ENCODE measurements at regions not wholly inside any gene's neighbourhood (a gene's known extent, or its start where the extent isn't known, plus 50 kb on each side); places are given as distances from the start of the nearest gene placed in this dataset.
"Not testable (repeated sequence)": the region's sequence is repeated elsewhere in the genome, so short reads cannot be mapped to it uniquely, and the experiment has no call there.

DNA sequence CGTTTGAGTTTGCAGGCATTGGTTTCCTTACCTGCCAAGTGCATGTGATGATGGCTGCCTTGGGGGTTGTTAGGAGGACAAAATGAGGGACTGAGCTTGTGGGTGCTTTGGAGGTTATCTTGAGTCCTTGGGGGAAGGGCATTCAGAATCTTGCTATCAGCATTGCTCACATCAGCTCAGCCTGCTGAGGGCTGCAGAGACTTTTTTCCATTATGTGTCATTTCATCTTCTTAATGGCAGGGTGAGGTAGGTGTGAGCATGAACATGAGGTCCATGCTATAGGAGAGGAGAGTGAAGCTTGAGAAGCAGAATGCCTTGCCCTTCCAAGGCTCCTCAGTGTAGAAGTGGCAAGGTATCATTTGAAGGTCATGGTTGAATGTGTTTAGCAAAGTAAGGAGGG is 112.3 kb downstream of the MIAT start:
- DNase-seq (ENCODE audit: low read depth), result no peak

DNA sequence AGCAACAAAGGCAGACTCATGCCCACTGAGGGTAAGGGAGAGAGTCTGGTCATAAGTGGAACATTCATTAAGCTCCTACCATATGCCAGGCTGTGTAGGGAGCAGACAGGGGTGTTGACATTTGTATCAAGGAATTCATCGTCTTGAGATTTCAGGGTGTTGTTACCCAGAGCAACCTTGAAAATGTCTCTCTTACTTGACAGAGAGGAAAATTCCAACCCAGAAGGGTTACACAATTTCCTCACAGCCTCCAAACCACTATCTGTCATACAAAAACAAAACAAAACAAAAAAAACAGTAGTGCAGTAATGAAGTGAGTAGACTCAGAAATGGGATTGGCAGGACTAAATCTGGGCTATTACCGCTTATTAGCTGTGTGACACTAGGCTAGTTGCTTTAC is 113.2 kb downstream of the MIAT start:
- DNase-seq (ENCODE audit: low read depth), result peak; percentile 53

DNA sequence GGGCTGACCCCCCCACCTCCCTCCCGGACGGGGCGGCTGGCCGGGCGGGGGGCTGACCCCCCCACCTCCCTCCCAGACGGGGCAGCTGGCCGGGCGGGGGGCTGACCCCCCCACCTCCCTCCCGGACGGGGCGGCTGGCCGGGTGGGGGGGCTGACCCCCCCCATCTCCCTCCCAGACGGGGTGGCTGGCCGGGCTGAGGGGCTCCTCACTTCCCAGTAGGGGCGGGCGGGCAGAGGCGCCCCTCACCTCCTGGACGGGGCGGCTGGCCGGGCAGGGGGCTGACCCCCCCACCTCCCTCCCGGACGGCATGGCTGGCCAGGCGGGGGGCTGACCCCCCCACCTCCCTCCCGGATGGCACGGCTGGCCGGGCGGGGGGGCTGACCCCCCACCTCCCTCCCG is 115.7 kb downstream of the MIAT start:
- not testable (repeated sequence) for DNase-seq (ENCODE audit: low read depth)

DNA sequence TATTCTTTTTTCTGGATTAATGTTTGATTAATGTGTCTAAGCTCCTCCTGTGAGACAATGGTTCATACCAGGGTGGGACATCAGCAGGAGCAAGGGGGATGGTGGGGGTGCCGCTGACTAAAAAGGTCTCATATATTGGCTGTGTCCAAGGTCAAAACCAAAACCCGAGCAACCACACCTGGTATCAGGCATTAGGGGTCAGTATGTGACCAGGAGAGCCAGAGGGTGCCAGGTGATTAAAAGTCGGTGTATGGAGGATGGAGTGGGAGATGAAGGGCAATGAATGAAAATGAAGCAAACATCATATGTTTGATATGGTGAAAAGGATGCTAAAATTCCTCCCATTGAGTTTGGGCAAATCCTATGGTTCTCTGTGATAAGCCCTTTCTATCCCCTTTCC is 118.0 kb downstream of the MIAT start:
- no peak for DNase-seq (ENCODE audit: low read depth)

DNA sequence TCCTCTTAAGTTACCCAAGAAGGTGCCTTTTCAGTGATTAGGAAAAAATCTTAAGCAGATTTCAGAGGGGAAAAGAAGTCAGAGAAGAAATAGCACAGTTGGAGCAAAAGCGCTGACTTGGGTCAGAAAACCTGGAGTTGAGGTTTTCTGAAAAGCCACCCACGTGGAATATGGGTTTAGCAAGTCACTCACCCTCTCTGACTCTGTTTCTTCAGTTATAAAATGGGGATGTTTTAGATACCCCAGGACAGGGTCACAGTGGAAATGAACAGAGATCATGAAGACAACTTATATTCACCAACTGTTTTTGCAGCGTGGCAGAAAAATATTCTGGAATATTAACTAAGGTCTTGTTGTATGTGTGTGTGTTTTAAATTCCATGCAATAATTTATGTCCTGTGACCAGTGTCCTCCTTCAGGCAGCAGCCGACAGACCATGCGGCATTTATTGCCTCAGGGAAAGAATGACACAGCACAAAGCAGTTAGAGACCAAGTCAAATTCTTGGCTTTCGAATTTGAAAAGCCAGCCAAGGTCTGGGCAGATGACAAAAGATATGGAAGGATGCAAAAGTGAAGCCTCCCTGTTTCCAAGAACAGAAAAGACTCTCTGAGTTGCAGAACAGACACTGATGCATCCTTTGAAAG is 119.9 kb downstream of the MIAT start:
- DNase-seq (ENCODE audit: low read depth), result peak; percentile 71

DNA sequence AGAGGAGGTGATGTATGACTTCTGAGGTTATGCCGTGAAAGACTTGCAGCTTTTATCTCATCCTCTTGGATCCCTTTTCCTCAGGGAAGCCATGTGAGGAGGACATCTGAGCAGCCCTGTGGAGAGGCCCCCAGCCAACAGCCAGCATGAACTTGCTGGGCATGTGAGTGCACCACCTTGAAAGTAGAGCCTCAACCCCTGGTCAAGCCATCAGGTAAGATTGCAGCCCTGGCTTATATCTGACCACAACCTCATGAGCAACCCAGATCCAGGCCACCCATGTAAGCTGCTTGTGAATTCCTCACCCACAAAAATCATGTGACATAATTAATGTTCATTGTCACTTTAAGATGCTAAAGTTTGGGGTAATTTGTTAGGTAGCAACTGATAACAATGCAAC is 121.0 kb downstream of the MIAT start:
- DNase-seq (ENCODE audit: low read depth), result no peak

DNA sequence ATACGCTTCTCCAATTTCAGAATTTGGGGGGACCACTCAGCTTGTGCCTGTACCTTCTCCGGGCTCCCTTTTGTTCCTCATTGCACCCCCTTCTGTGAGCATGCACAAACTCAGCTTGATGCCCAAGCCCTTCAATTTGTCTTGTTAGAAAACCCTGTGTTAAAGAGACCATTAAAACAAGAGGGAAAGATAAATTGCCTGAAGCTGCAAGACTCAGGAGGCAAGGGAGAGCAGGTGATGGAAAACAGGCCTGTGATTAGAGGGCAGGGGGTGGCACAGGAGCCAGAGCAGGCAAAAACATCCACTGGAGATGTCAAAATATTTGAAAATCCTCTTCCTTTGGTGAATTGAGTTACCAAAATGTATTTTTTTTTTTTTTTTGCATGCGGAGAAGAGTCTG is 121.7 kb downstream of the MIAT start:
- no peak for DNase-seq (ENCODE audit: low read depth)

DNA sequence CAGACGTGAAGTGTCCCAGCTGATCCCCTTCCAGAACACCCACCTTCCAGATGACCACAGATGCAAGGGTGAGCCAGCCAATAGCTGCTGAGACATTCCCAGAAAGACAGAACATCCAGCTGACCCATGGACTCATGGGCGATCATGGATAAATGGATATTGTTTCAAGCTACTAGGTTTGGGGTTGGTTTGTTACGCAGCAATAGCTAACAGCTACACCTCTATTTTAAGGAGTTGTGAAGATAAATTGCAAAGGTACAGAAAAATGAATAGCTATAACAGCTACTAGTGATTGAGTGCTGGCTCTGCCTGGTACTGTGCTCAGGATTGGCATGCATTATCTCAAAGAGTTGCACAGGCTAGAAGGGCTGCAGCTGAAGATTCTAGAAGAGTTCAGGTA is 122.5 kb downstream of the MIAT start:
- DNase-seq (ENCODE audit: low read depth), result no peak

DNA sequence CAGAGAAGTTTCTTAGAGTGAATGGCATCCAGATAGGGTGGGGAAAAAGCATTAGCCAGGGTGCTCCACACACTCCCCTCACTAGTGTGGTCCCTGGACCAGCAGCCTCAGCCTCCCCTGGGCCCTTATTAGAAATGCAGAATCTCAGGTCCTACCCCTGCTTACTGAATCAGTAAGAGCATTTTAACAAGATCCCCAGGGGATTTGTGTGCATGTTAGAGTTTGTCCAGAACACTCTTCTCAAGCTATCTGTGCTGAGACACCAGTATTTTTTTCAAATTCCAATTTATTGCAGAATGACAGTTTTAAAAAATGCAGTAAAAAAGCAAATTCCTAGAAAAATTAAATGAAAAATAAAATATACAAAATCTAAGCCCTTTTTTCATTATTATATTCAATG is 123.1 kb downstream of the MIAT start:
- no peak for DNase-seq (ENCODE audit: low read depth)

DNA sequence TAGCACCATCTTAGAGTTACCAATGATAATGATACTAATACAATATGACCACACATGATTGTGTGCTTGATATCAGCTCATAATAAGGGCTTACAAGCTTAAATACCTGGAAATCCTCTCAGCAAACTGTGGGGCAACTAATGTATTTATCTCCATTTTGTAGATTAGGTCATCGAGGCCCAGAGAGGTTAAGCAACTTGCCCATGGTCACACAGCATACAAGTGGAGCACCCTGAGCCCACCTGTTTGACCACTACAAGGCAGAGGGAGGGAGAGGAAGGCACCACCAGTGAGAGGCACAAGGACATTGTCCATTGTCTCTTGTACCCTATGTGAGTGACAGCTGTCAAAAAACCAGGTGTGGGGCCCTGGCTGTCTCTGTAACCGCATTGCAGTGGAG is 123.7 kb downstream of the MIAT start:
- no peak for DNase-seq (ENCODE audit: low read depth)

DNA sequence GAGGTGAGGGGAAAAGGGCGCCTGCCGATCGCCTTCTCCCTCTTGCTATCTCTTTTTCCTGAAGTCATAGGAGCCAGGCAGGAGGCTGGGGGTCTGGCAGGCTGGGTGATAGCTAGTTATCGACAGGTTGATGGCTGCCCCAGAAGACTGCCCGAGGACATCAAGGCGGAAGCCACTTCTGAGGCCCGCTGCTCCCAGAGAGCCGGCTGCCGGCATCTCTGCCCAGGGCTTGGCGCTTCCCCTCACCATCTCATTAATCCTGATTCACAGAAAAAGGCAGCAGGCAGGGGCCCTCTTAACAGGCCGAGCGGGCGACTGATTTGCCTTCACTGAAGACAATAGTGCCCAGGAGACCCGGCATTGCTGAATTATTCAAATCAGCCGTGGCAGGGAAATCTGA is 124.2 kb downstream of the MIAT start:
- no peak for DNase-seq (ENCODE audit: low read depth)

DNA sequence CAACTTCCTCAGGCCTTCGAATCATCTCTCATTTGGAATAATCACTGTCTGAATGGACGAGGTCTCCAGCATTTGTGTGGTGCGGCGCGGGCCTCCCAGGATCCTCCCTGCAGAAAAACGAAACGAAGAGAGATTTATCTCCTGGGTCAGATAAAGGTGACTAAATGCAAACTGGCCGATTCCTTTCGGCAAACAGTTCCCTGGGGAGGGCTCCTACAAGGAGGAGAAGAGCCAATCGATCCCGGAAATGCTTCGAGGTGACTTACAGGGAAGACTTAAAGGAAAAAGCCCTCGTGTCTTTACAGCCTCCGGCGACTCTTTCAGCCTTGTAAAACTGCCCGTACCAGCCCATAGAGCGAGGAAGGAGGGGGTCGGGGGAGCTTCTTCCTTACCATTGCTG is 126.5 kb downstream of the MIAT start:
- DNase-seq (ENCODE audit: low read depth), result no peak

DNA sequence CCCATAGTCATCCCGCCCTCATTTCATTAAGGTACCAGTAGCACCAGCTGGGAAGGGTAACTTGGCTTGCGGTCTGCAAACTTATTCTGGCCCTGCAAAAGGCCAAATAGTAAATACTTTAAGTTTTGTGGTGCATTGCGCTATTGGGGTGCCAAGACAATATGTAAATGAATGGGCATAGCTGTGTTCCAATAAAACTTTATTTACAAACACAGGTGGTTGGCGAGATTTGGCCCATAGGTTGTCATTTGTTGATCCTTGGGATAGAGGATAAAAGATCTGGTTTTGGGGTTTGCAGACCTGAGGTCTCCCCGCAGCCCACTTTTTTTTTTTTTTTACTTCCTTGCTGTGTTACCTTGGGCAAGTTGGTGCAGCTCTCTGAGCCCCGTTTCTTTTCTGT is 127.4 kb downstream of the MIAT start:
- no peak for DNase-seq (ENCODE audit: low read depth)

DNA sequence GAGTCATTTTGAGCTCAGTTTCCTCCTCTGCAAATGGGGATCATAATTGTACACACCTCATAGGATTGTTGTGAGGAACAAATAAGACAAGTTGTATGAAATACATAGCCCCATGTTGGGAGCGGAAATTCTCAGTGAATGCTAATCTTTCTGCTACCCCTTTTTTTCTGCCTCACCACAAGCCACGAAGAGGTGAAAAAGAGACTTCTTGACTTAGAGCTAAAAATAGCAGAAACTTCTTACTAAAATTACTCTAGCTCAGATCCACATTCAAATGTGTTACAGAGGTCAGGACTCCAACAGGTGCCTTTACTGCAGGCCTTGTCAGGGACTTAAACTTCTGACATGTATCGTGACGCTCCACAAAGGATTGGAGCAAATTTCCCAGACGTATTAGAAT is 128.5 kb downstream of the MIAT start:
- DNase-seq (ENCODE audit: low read depth), result no peak

DNA sequence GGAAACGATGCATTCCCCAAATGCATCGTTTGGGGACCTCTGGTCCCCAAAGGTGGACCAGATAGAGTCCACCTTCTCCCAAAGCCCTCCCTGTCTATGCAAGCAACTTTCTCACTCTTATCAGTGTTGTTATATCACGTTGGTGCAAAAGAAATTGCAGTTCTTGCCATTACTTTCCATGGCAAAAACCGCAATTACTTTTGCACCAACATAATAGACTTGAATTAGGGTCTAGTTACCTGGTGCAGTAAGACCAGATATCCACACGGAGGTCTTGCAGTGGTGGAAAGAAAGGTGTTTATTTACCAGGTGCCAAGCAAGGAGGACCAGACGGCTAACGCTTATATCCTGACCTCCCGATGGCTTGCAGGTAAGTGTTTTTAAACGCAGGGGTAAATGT is 129.0 kb downstream of the MIAT start:
- DNase-seq (ENCODE audit: low read depth), result no peak

DNA sequence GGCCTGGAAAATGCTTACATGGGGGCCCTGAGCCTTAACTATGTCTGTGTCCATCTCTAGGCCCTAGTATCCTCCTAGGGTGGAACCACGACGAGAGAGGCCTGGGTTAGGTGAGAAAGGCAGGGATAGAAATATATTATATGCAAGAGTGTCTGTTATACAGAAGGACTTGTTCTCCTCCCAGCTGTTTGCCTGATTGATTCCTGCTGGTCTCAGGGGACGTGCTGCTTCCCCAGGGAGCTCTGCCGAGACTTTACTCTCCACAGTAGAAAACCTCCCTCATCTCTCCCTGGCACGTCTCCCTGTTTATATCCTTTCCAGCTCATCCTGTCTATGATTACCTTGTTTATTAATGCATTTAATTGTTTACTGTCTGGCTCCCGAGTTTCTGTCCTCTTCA is 132.6 kb downstream of the MIAT start:
- DNase-seq (ENCODE audit: low read depth), result no peak

DNA sequence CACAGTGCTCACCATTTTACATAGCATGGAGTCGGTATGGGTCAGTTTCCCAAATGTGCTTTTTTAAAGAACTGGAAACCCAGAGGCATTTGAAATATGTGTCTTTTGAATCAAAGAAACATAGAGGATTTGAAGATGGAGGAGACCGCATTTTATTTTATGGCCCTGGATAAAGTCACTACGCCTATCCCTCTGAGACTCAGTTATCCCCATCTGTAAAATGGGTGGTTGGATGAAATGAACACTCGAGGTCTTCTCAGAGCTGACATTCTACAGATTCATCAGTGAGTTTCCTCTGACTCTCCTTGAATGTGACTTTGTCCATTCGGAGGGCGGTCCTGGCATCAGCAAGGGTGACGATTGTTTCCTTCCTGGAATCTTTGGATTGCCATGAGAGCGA is 135.1 kb downstream of the MIAT start:
- no peak for DNase-seq (ENCODE audit: low read depth)

DNA sequence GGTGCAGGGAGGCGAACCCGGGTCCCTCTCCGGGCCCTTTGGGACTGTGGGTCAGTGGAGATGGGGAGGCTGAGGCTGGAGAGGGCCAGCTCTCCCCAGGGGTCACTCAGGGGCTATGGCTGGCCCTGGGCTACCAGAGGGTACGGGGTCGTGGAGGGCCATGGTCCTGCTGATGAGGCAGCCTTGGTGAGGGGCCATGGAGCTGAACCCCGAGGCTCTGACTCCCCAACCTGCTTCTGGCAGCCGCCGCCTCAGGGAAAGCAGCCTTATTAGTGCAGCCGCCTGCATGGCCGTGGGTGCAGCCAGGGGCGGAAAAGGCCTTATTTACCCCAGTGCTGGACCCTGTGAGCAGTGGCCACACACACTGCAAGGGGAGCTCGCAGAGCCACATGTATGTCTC is 139.4 kb downstream of the MIAT start:
- no peak for DNase-seq (ENCODE audit: low read depth)

DNA sequence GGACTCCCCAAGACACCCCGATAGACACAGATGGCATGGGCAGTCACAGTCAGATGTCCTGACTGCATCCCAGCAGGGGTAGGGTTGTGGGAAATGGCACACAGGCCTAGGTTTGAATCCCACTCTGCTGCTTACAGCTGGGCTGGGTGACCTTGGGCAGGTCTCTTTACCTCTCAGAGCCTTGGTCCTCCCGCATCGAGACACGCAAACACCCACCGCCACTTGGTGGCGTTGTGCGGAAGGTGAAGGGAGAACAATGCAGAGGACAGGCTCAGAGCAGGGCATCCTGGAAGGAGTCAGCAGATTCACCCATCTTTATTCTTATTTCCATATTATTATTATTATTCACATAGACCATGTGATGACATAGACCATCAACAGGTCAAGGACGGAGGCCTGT is 140.5 kb downstream of the MIAT start:
- DNase-seq (ENCODE audit: low read depth), result no peak

DNA sequence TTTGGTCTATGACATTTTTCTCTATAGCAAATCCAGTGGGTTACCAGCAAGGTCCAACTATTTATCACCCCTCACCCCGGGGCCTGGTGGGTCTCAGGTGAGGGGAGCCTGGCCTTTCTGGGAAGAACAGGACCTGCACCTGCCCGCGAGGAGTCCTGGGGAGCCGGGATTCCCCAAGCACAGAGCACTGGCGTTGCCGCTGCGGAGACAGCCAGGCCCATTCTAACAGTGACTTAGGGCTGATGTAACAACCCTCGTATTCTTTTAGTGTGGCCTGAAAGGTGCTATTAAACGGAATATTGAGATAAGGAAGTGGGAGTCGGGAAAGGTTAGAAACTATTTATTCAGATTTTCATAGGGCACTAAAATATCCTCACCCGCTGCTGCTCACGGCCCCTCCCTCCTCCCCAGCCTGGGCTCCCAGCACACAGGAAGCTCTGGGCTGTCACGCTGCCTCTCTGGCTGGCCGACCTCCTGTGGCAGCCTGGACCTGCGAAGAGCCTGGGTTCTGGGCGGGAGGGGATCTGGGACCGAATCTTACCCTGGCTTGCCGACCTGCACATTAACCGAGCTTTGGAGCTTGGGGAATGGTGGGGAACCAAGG is 141.2 kb downstream of the MIAT start:
- DNase-seq (ENCODE audit: low read depth), result no peak

DNA sequence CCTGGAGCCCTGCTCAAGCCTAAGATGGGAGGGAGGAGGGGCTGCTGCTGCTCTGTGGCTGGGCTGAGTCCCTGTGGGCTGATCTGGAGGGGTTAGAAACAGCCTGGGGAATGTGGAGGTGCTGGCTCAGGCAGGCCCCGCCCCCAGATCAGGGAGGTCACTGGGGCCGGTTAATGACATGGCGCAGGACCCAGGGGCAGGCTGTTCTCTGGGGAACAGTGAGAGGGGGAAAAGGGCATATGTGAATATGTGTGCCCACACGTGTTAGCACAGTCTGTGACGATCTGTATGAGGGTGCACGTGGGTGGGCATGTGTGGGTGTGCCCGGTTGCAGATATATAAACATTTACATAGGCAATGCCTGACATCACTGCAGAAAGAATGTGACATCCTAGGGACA is 143.5 kb downstream of the MIAT start:
- DNase-seq (ENCODE audit: low read depth), result no peak

DNA sequence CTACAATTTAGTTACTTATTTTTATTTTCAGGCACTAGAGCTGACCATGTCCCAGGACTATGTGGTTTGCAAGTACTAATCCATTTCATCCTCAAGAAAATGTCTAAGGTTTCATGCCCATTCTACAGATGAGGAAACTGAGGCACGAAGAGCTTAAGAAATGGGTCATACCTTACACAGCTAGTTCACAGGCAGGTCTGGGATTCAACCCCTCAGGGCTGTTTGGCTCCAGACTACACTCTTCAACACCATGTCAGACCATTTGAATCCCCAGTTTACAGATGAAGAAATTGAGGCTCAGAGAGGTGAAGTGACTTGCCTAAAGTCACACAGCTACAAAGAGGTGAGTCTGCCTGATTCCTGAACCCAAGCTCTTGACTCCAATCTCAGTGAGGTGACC is 144.1 kb downstream of the MIAT start:
- no peak for DNase-seq (ENCODE audit: low read depth)

DNA sequence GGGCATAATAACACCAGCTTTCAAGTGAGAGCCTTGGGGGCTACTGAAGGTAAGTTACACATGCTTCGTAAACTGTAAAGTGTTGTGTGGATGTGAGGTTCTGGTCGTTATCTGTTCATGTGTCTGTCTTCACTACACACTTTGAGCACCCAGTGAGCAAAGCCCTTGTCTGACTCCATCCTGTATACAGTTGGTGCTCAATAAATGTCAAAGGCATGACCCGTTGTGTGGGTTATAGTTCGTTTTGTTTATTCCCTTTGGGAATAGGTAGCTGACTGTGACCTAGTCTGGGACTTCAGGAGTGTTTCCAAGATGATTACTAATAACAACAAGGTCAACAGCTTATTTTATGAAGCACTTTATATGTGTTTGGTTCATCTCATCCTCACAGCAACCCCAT is 146.9 kb downstream of the MIAT start:
- DNase-seq (ENCODE audit: low read depth), result no peak

DNA sequence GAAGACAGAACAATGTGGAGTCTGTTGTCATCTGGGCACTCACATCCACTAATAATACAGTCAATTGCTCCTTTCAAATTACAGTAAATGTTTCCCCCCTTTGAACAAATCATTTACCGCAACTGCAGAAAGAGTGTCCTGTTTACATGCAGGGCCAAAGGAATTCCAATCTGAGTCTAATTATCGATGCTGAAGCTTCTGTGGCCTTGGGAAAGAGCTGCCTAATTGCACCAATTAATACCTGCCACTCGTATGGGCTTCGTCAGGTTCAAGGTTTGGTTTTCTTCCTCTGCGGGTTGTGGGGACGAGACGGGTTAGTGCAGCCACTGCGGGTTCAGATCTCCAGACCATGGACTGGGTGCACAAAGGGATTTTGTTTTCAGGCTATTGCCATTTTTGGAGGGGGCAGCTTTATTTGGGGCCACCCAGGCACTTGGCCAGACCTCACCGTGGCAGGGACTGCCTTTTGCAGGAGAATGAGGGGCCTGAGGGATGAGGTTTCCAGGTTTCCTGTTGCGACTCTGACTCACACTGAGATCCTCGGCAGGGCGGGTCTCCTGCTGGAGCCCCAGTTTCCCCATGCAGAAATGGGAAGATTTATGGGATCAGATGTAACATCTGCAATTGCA is 147.6 kb downstream of the MIAT start:
- no peak for DNase-seq (ENCODE audit: low read depth)

Data from GM04504 (cell line).